22Rv1 (cell line): ENCODE measurements at regions not wholly inside any gene's neighbourhood (a gene's known extent, or its start where the extent isn't known, plus 50 kb on each side); places are given as distances from the start of the nearest gene placed in this dataset.

Experiments used
- ZFX ChIP-seq: fragments of 450-650 bp; IDR thresholded peaks from 2 replicates; pipeline ENCODE4 v1.6.1; 2017; ENCODE audit warnings: antibody characterized with exemption, borderline replicate concordance
- TF ChIP-seq, protein P1 (sequence below): fragments of 450-650 bp; IDR thresholded peaks from 2 replicates; pipeline ENCODE4 v1.5.1; 2017; ENCODE audit warnings: mild to moderate bottlenecking

DNA sequence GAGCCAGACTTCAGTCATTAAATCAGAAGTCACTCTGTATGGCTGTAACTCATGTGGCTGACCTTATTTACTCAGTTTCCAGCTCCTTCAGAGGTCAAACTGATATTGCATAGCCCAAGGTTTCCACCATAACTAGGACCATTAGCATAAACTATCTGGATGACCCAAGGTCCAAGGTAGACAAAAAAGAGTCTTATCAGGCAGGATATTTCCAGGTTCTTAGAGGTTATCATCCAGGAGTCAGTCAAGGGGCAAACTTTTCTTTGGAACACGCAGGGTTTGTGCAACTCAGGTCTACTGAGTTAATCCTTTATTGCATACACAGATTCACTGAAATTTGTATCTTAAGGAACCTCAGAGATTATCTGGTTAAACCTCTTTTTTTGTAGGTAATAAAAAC, 66.5 kb downstream of the AVPR1A start:
- TF ChIP-seq, protein P1, sequence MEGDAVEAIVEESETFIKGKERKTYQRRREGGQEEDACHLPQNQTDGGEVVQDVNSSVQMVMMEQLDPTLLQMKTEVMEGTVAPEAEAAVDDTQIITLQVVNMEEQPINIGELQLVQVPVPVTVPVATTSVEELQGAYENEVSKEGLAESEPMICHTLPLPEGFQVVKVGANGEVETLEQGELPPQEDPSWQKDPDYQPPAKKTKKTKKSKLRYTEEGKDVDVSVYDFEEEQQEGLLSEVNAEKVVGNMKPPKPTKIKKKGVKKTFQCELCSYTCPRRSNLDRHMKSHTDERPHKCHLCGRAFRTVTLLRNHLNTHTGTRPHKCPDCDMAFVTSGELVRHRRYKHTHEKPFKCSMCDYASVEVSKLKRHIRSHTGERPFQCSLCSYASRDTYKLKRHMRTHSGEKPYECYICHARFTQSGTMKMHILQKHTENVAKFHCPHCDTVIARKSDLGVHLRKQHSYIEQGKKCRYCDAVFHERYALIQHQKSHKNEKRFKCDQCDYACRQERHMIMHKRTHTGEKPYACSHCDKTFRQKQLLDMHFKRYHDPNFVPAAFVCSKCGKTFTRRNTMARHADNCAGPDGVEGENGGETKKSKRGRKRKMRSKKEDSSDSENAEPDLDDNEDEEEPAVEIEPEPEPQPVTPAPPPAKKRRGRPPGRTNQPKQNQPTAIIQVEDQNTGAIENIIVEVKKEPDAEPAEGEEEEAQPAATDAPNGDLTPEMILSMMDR: no peak
- no peak for TF ChIP-seq ZFX
